IMR-90 (cell line): ENCODE measurements at regions not wholly inside any gene's neighbourhood (a gene's known extent, or its start where the extent isn't known, plus 50 kb on each side); places are given as distances from the start of the nearest gene placed in this dataset.

Experiments
- ATAC-seq: fragments of 200-7000 bp; cut with Tn5 transposase; 2 replicates; pipeline ENCODE4 v1.9.1; 2020; ENCODE audit warnings: low read depth, mild to moderate bottlenecking, moderate library complexity
- BruUV-seq: library from RNA; stranded (reverse); fragments of 400-500 nt; replicated peaks from 2 replicates; lab custom pipeline; 2021; lab: Mats Ljungman, UMichigan
- CTCF ChIA-PET: fragments of 300-600 bp; formaldehyde crosslinking; extraction: SDS; loops from one replicate; lab custom pipeline; 2021; ENCODE audit warnings: antibody characterized with exemption; lab: Yijun Ruan, JAX
- POLR2A ChIA-PET: fragments of 300-600 bp; sonication (Branson Sonifier 250); formaldehyde crosslinking; loops from one replicate; lab custom pipeline; 2022; ENCODE audit warnings: antibody characterized with exemption; ENCODE audit not compliant: unreplicated experiment; lab: Charles Lee
- DNase-seq: peaks from one replicate; pipeline ENCODE4 v3.0.0; 2013
- H2AFZ ChIP-seq: replicated peaks from 2 replicates; pipeline ENCODE3; 2013; ENCODE audit warnings: low read length, mild to moderate bottlenecking; ENCODE audit not compliant: poor library complexity
- H2AK5ac ChIP-seq: 2 replicates; pipeline ENCODE4 v1.6.1; 2013; ENCODE audit warnings: low read depth, low read length, inconsistent platforms
- H2AK9ac ChIP-seq: replicated peaks from 2 replicates; pipeline ENCODE3; 2013; ENCODE audit warnings: mild to moderate bottlenecking, low read depth, low read length, moderate library complexity; ENCODE audit not compliant: poor library complexity
- H2BK120ac ChIP-seq: 2 replicates; pipeline ENCODE4 v1.6.1; 2013; ENCODE audit warnings: low read depth, low read length, inconsistent platforms
- H2BK15ac ChIP-seq: 3 replicates; pipeline ENCODE4 v1.6.1; 2013; ENCODE audit warnings: low read depth, low read length, inconsistent platforms
- H2BK20ac ChIP-seq: 2 replicates; pipeline ENCODE4 v1.6.1; 2013; ENCODE audit warnings: low read depth, mild to moderate bottlenecking, inconsistent platforms, low read length, moderate library complexity
- H2BK5ac ChIP-seq: 2 replicates; pipeline ENCODE4 v1.6.1; 2013; ENCODE audit warnings: mild to moderate bottlenecking, low read depth, low read length, inconsistent platforms; ENCODE audit not compliant: poor library complexity, severe bottlenecking
- H3K14ac ChIP-seq: replicated peaks from 2 replicates; pipeline ENCODE4 v1.6.1; 2013; ENCODE audit warnings: low read depth, low read length, inconsistent platforms
- H3K18ac ChIP-seq: 2 replicates; pipeline ENCODE4 v1.6.1; 2013; ENCODE audit warnings: low read depth, low read length, control low read depth
- H3K23ac ChIP-seq: 2 replicates; pipeline ENCODE4 v1.6.1; 2013; ENCODE audit warnings: low read depth, low read length, inconsistent platforms
- H3K27ac ChIP-seq: 2 replicates; pipeline ENCODE4 v1.5.1; 2013; ENCODE audit warnings: mild to moderate bottlenecking, control low read depth, low read length; ENCODE audit not compliant: insufficient read depth
- H3K27me3 ChIP-seq: 2 replicates; pipeline ENCODE4 v1.6.1; 2013; ENCODE audit warnings: low read length; ENCODE audit not compliant: control insufficient read depth, insufficient read depth
- H3K36me3 ChIP-seq: 2 replicates; pipeline ENCODE4 v1.6.1; 2013; ENCODE audit warnings: low read length, mixed read lengths; ENCODE audit not compliant: control insufficient read depth, insufficient read depth
- H3K4ac ChIP-seq: 2 replicates; pipeline ENCODE4 v1.6.1; 2013; ENCODE audit warnings: low read depth, low read length, inconsistent platforms
- H3K4me1 ChIP-seq: 2 replicates; pipeline ENCODE4 v1.6.1; 2013; ENCODE audit warnings: low read length, mixed read lengths; ENCODE audit not compliant: control insufficient read depth, insufficient read depth
- H3K4me2 ChIP-seq: 2 replicates; pipeline ENCODE4 v1.6.1; 2013; ENCODE audit warnings: low read depth, mild to moderate bottlenecking, control low read depth, low read length, moderate library complexity
- H3K4me3 ChIP-seq: 2 replicates; pipeline ENCODE4 v1.5.1; 2013; ENCODE audit warnings: low read depth, mild to moderate bottlenecking, control low read depth, low read length, moderate library complexity; ENCODE audit not compliant: insufficient read depth
- H3K56ac ChIP-seq: 2 replicates; pipeline ENCODE4 v1.6.1; 2013; ENCODE audit warnings: low read length, inconsistent platforms; ENCODE audit not compliant: insufficient read depth; ENCODE audit errors: extremely low read depth
- H3K79me1 ChIP-seq, 2 experiments: 2 replicates each; pipeline ENCODE4 v1.6.1; 2013; ENCODE audit warnings: low read length in 2 of 2, inconsistent platforms in 1 of 2, low read depth in 1 of 2
- H3K9ac ChIP-seq: 2 replicates; pipeline ENCODE4 v1.6.1; 2013; ENCODE audit warnings: low read depth, low read length, control low read depth
- H3K9me1 ChIP-seq: 2 replicates; pipeline ENCODE4 v1.6.1; 2013; ENCODE audit warnings: low read length, inconsistent platforms; ENCODE audit not compliant: insufficient read depth
- H3K9me3 ChIP-seq: 2 replicates; pipeline ENCODE4 v1.6.1; 2013; ENCODE audit warnings: low read length; ENCODE audit not compliant: control insufficient read depth, insufficient read depth
- H4K20me1 ChIP-seq: 2 replicates; pipeline ENCODE4 v1.6.1; 2013; ENCODE audit warnings: low read length, inconsistent platforms; ENCODE audit not compliant: insufficient read depth
- H4K5ac ChIP-seq: 2 replicates; pipeline ENCODE4 v1.6.1; 2013; ENCODE audit warnings: mild to moderate bottlenecking, low read depth, low read length, control low read depth
- H4K8ac ChIP-seq, 2 experiments: 2 replicates each; pipeline ENCODE4 v1.6.1; 2013; ENCODE audit warnings: low read depth in 2 of 2, low read length in 2 of 2, control low read depth in 1 of 2, inconsistent platforms in 1 of 2
- H4K91ac ChIP-seq: 2 replicates; pipeline ENCODE4 v1.6.1; 2013; ENCODE audit warnings: low read depth, low read length, inconsistent platforms; ENCODE audit not compliant: insufficient read depth
- FOS ChIP-seq: fragments of 150-350 bp; IDR thresholded peaks from 2 replicates; pipeline ENCODE4 v1.6.1; 2016; ENCODE audit warnings: low read depth, low read length
- MAZ ChIP-seq: IDR thresholded peaks from 2 replicates; pipeline ENCODE4 v1.6.1; 2012; ENCODE audit warnings: low read depth, mild to moderate bottlenecking, low read length, improper control_type of control experiment, moderate library complexity, borderline replicate concordance
- MXI1 ChIP-seq: IDR thresholded peaks from 2 replicates; pipeline ENCODE4 v1.6.1; 2012; ENCODE audit warnings: low read depth, mild to moderate bottlenecking, low read length, moderate library complexity, borderline replicate concordance
- RAD21 ChIP-seq: IDR thresholded peaks from 2 replicates; pipeline ENCODE4 v1.6.1; 2012; ENCODE audit warnings: low read length, improper control_type of control experiment
- SMC3 ChIP-seq: fragments of 150-350 bp; IDR thresholded peaks from 2 replicates; pipeline ENCODE4 v1.6.1; 2016; ENCODE audit warnings: low read depth, mild to moderate bottlenecking, antibody characterized with exemption, low read length, moderate library complexity
- WGBS, 2 experiments: methylation state at CpG; one replicate each; pipeline versions ENCODE4 v1.1.5 to v1.1.7; 2013; ENCODE audit warnings: missing lambda C conversion rate in 2 of 2; ENCODE audit not compliant: insufficient read length in 1 of 2; ENCODE audit errors: extremely low coverage in 2 of 2; 5-methylcytosine and 5-hydroxymethylcytosine counted together
- dilution Hi-C: fragments of 300-500 bp; cut with HindIII; formaldehyde crosslinking; loops from one replicate; pipeline ENCODE4 v1.14.3; 2018; ENCODE audit warnings: low sequenced_read_pairs; ENCODE audit not compliant: unreplicated experiment
- in situ Hi-C: fragments of 300-500 bp; cut with MboI; formaldehyde crosslinking; loops from 3 replicates; pipeline ENCODE4 v1.14.3; 2019; ENCODE audit warnings: low sequenced_read_pairs, inconsistent platforms, mixed read lengths
- intact Hi-C: fragments of 100-400 bp; cut with micrococcal nuclease; formaldehyde crosslinking; loops from 2 replicates; pipeline ENCODE4 v1.10.0; 2022
- TF ChIP-seq, protein P1 (sequence below): fragments of 150-350 bp; IDR thresholded peaks from 2 replicates; pipeline ENCODE4 v1.6.1; 2016; ENCODE audit warnings: low read depth, mild to moderate bottlenecking, low read length, moderate library complexity, borderline replicate concordance

DNA sequence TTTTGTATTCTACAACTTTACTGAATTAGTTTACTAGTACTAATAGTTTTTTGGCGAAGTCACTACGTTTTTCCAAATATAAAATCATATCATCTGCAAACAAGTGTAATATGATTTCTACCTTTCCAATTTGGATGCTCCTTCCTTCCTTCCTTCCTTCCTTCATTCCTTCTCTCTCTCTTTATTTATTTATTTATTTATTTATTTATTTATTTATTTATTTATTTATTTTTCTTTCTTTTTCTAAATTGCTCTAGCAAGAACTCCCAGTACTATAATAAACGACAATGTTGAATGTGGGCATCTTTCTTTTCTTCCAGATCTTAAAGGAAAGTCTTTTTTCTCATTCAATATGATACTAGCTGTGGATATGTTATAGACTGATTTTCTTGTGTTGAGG is 656.0 kb upstream of the LUZP2 start:
- Histone ChIP-seq H3K4me2 (no peak overlapping the region), H2AK5ac (no peak overlapping the region), H4K91ac (no peak overlapping the region), H3K56ac (no peak overlapping the region), H3K14ac (no peak overlapping the region), H3K4me1 (no peaks in the 10 kb centered on the region), H3K9ac (no peak overlapping the region), H4K8ac (no peak overlapping the region), H2BK5ac (no peak overlapping the region), H3K9me1 (no peaks in the 10 kb centered on the region), H3K4ac (no peak overlapping the region), H2AFZ (no peak overlapping the region), H3K18ac (no peak overlapping the region), H3K4me3 (no peak overlapping the region), H3K27ac (no peak overlapping the region), H3K23ac (no peak overlapping the region), H3K36me3 (no peaks in the 10 kb centered on the region), H3K27me3 (no peaks in the 10 kb centered on the region), H3K79me1 (no peaks in the 10 kb centered on the region), H2BK120ac (no peak overlapping the region), H4K5ac (no peak overlapping the region), H2AK9ac (no peak overlapping the region), H3K9me3 (peaks cover 4% of the 10 kb centered on the region; the same call in 1 of the 2 replicates), H4K20me1 (no peaks in the 10 kb centered on the region), H2BK15ac (no peak overlapping the region), H2BK20ac (no peak overlapping the region)
- in situ Hi-C loops (no loop called here), intact Hi-C loops (loop anchor here (10.0 kb wide), 1 partner anchor 544 kb away; no protein-coding TSS in a partner anchor), dilution Hi-C loops (no loop called here)
- DNase-seq (no peak), ATAC-seq (no peak)
- ChIA-PET POLR2A (no interaction called here), CTCF (no interaction called here)
- no CpG with 5 or more reads among the region's 3 CpGs for WGBS, 2 experiments
- no TSS peak for BruUV-seq
- TF ChIP-seq MAZ, result no peak
- TF ChIP-seq MXI1, result no peak
- TF ChIP-seq, protein P1, sequence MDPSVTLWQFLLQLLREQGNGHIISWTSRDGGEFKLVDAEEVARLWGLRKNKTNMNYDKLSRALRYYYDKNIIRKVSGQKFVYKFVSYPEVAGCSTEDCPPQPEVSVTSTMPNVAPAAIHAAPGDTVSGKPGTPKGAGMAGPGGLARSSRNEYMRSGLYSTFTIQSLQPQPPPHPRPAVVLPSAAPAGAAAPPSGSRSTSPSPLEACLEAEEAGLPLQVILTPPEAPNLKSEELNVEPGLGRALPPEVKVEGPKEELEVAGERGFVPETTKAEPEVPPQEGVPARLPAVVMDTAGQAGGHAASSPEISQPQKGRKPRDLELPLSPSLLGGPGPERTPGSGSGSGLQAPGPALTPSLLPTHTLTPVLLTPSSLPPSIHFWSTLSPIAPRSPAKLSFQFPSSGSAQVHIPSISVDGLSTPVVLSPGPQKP, result no peak
- no peak for TF ChIP-seq FOS
- TF ChIP-seq SMC3, result no peak
- TF ChIP-seq RAD21, result no peak
